IgD-negative memory B cell (primary cell): ENCODE measurements at regions not wholly inside any gene's neighbourhood (a gene's known extent, or its start where the extent isn't known, plus 50 kb on each side); places are given as distances from the start of the nearest gene placed in this dataset.
"Not testable (repeated sequence)": the region's sequence is repeated elsewhere in the genome, so short reads cannot be mapped to it uniquely, and the experiment has no call there.

Experiments used
- H3K27ac Mint-ChIP-seq, 3 donors: one replicate each; pipeline ENCODE4 v1.8.0; 2020 to 2022; ENCODE audit warnings: mild to moderate bottlenecking in 3 of 3, mixed read lengths in 3 of 3, moderate library complexity in 1 of 3
- H3K27me3 Mint-ChIP-seq: one replicate; pipeline ENCODE4 v1.8.0; 2021; ENCODE audit warnings: mixed read lengths
- H3K36me3 Mint-ChIP-seq: one replicate; pipeline ENCODE4 v1.8.0; 2020; ENCODE audit warnings: mild to moderate bottlenecking, mixed read lengths
- H3K4me1 Mint-ChIP-seq, 3 donors: one replicate each; pipeline ENCODE4 v1.8.0; 2020 to 2022; ENCODE audit warnings: mixed read lengths in 3 of 3, mild to moderate bottlenecking in 1 of 3
- H3K4me3 Mint-ChIP-seq, 4 donors: one replicate each; pipeline ENCODE4 v1.8.0; 2020 to 2022; ENCODE audit warnings: mild to moderate bottlenecking in 4 of 4, mixed read lengths in 4 of 4, moderate library complexity in 3 of 4
- H3K9me3 Mint-ChIP-seq, 3 donors: one replicate each; pipeline ENCODE4 v1.8.0; 2020 to 2021; ENCODE audit warnings: mixed read lengths in 3 of 3, mild to moderate bottlenecking in 1 of 3

GRCh38 chr10:83520386-83520785 is 618.9 kb upstream of the GHITM start:
- not testable (repeated sequence) for H3K36me3 Mint-ChIP-seq, H3K4me3 Mint-ChIP-seq, H3K27ac Mint-ChIP-seq, H3K4me1 Mint-ChIP-seq, H3K27me3 Mint-ChIP-seq
- H3K9me3 Mint-ChIP-seq = peaks cover 3 to 11% (median 8%) of the 10 kb centered on the region in 3 donors

GRCh38 chr10:83522456-83522855 is 616.9 kb upstream of the GHITM start:
- peaks cover 3 to 8% (median 4%) of the 10 kb centered on the region in 3 donors for H3K9me3 Mint-ChIP-seq
- no peak overlapping the region for H3K27ac Mint-ChIP-seq
- peaks cover 1% of the 10 kb centered on the region for H3K36me3 Mint-ChIP-seq
- no peaks in the 10 kb centered on the region for H3K4me1 Mint-ChIP-seq
- no peak overlapping the region for H3K4me3 Mint-ChIP-seq
- no peaks in the 10 kb centered on the region for H3K27me3 Mint-ChIP-seq

GRCh38 chr10:83522881-83523386 is 616.4 kb upstream of the GHITM start:
- no peak overlapping the region for H3K4me3 Mint-ChIP-seq
- H3K36me3 Mint-ChIP-seq = peaks cover 1% of the 10 kb centered on the region
- peak overlapping the region in 1 of 3 donors; percentile 55 for H3K27ac Mint-ChIP-seq
- no peaks in the 10 kb centered on the region for H3K27me3 Mint-ChIP-seq
- no peaks in the 10 kb centered on the region for H3K4me1 Mint-ChIP-seq
- peaks cover 3 to 12% (median 4%) of the 10 kb centered on the region in 3 donors for H3K9me3 Mint-ChIP-seq

- no peaks in the 10 kb centered on the region for H3K4me1 Mint-ChIP-seq
- no peak overlapping the region for H3K27ac Mint-ChIP-seq
- H3K36me3 Mint-ChIP-seq = no peaks in the 10 kb centered on the region
- peaks cover 5 to 18% (median 7%) of the 10 kb centered on the region in 3 donors for H3K9me3 Mint-ChIP-seq
- H3K4me3 Mint-ChIP-seq = no peak overlapping the region
- H3K27me3 Mint-ChIP-seq = no peaks in the 10 kb centered on the region
Measured at GRCh38 chr10:83527934-83528333, 611.4 kb upstream of the GHITM start.

- Mint-ChIP-seq H3K36me3 (no peaks in the 10 kb centered on the region), H3K27me3 (no peaks in the 10 kb centered on the region), H3K4me1 (no peaks in the 10 kb centered on the region), H3K9me3 (peaks cover 3 to 7% (median 7%) of the 10 kb centered on the region in 3 donors), H3K27ac (no peak overlapping the region), H3K4me3 (no peak overlapping the region)
Measured at GRCh38 chr10:83533290-83533689, 606.0 kb upstream of the GHITM start.

GRCh38 chr10:83536426-83536825 is 602.9 kb upstream of the GHITM start:
- H3K36me3 Mint-ChIP-seq = no peaks in the 10 kb centered on the region
- H3K4me3 Mint-ChIP-seq = no peak overlapping the region
- H3K27ac Mint-ChIP-seq = no peak overlapping the region
- H3K27me3 Mint-ChIP-seq = no peaks in the 10 kb centered on the region
- H3K9me3 Mint-ChIP-seq = peaks cover 0 to 6% (median 1%) of the 10 kb centered on the region in 3 donors
- no peaks in the 10 kb centered on the region for H3K4me1 Mint-ChIP-seq

GRCh38 chr10:83538047-83538446 is 601.3 kb upstream of the GHITM start:
- no peaks in the 10 kb centered on the region for H3K36me3 Mint-ChIP-seq
- H3K4me1 Mint-ChIP-seq = no peaks in the 10 kb centered on the region
- no peaks in the 10 kb centered on the region for H3K27me3 Mint-ChIP-seq

GRCh38 chr10:83539528-83540308 is 599.6 kb upstream of the GHITM start:
- no peak overlapping the region for H3K27ac Mint-ChIP-seq
- peaks cover 0 to 6% (median 0%) of the 10 kb centered on the region in 3 donors for H3K9me3 Mint-ChIP-seq
- H3K36me3 Mint-ChIP-seq = no peaks in the 10 kb centered on the region
- H3K4me1 Mint-ChIP-seq = no peaks in the 10 kb centered on the region
- no peaks in the 10 kb centered on the region for H3K27me3 Mint-ChIP-seq
- H3K4me3 Mint-ChIP-seq = no peak overlapping the region

More at GRCh38 chr10:83538047-83538446, 601.3 kb upstream of the GHITM start:
- Mint-ChIP-seq H3K27ac (no peak overlapping the region), H3K4me3 (no peak overlapping the region), H3K9me3 (peaks cover 0 to 6% (median 0%) of the 10 kb centered on the region in 3 donors)

- no peaks in the 10 kb centered on the region for H3K36me3 Mint-ChIP-seq
- no peak overlapping the region for H3K4me3 Mint-ChIP-seq
- peaks cover 0 to 6% (median 0%) of the 10 kb centered on the region in 3 donors for H3K9me3 Mint-ChIP-seq
- H3K27ac Mint-ChIP-seq = no peak overlapping the region
- H3K4me1 Mint-ChIP-seq = no peaks in the 10 kb centered on the region
- no peaks in the 10 kb centered on the region for H3K27me3 Mint-ChIP-seq
Measured at GRCh38 chr10:83541046-83541445, 598.3 kb upstream of the GHITM start.

- no peaks in the 10 kb centered on the region for H3K36me3 Mint-ChIP-seq
- H3K4me3 Mint-ChIP-seq = no peak overlapping the region
- no peaks in the 10 kb centered on the region for H3K27me3 Mint-ChIP-seq
- peaks cover 0 to 6% (median 0%) of the 10 kb centered on the region in 3 donors for H3K9me3 Mint-ChIP-seq
- H3K4me1 Mint-ChIP-seq = no peaks in the 10 kb centered on the region
- H3K27ac Mint-ChIP-seq = no peak overlapping the region
Measured at GRCh38 chr10:83542774-83543411, 596.4 kb upstream of the GHITM start.

- H3K4me3 Mint-ChIP-seq = peak overlapping the region in 1 of 4 donors; percentile 37
- no peaks in the 10 kb centered on the region for H3K4me1 Mint-ChIP-seq
- H3K36me3 Mint-ChIP-seq = no peaks in the 10 kb centered on the region
- no peaks in the 10 kb centered on the region for H3K27me3 Mint-ChIP-seq
- no peak overlapping the region for H3K27ac Mint-ChIP-seq
- H3K9me3 Mint-ChIP-seq = peaks cover 0 to 6% (median 2%) of the 10 kb centered on the region in 3 donors
Measured at GRCh38 chr10:83543691-83544462, 595.4 kb upstream of the GHITM start.

- no peak overlapping the region for H3K4me3 Mint-ChIP-seq
- no peaks in the 10 kb centered on the region for H3K4me1 Mint-ChIP-seq
- H3K27me3 Mint-ChIP-seq = no peaks in the 10 kb centered on the region
- H3K36me3 Mint-ChIP-seq = peaks cover 2% of the 10 kb centered on the region
- peaks cover 0 to 2% (median 0%) of the 10 kb centered on the region in 3 donors for H3K9me3 Mint-ChIP-seq
- H3K27ac Mint-ChIP-seq = no peak overlapping the region
Measured at GRCh38 chr10:83545901-83546391, 593.4 kb upstream of the GHITM start.

GRCh38 chr10:83551190-83551589 is 588.1 kb upstream of the GHITM start:
- H3K27ac Mint-ChIP-seq, H3K36me3 Mint-ChIP-seq, H3K4me3 Mint-ChIP-seq, H3K9me3 Mint-ChIP-seq, H3K4me1 Mint-ChIP-seq, H3K27me3 Mint-ChIP-seq: not testable (repeated sequence)

GRCh38 chr10:83553366-83553765 is 585.9 kb upstream of the GHITM start:
- H3K27me3 Mint-ChIP-seq = no peaks in the 10 kb centered on the region
- no peak overlapping the region for H3K27ac Mint-ChIP-seq
- no peaks in the 10 kb centered on the region for H3K4me1 Mint-ChIP-seq
- peaks cover 3 to 6% (median 5%) of the 10 kb centered on the region in 3 donors for H3K9me3 Mint-ChIP-seq
- H3K36me3 Mint-ChIP-seq = peaks cover 2% of the 10 kb centered on the region
- H3K4me3 Mint-ChIP-seq = no peak overlapping the region

- peaks cover 3 to 7% (median 6%) of the 10 kb centered on the region in 3 donors for H3K9me3 Mint-ChIP-seq
- H3K27ac Mint-ChIP-seq = no peak overlapping the region
- H3K4me3 Mint-ChIP-seq = no peak overlapping the region
- no peaks in the 10 kb centered on the region for H3K4me1 Mint-ChIP-seq
- H3K27me3 Mint-ChIP-seq = no peaks in the 10 kb centered on the region
- no peaks in the 10 kb centered on the region for H3K36me3 Mint-ChIP-seq
Measured at GRCh38 chr10:83555264-83555663, 584.0 kb upstream of the GHITM start.
